ENCODE measurements at regions not wholly inside any gene's neighbourhood (a gene's known extent, or its start where the extent isn't known, plus 50 kb on each side); places are given as distances from the start of the nearest gene placed in this dataset.
A peak's percentile ranks its signal among the peaks of the same experiment; 100 is the strongest.
"Not testable (repeated sequence)": the region's sequence is repeated elsewhere in the genome, so short reads cannot be mapped to it uniquely, and the experiment has no call there.

DNA sequence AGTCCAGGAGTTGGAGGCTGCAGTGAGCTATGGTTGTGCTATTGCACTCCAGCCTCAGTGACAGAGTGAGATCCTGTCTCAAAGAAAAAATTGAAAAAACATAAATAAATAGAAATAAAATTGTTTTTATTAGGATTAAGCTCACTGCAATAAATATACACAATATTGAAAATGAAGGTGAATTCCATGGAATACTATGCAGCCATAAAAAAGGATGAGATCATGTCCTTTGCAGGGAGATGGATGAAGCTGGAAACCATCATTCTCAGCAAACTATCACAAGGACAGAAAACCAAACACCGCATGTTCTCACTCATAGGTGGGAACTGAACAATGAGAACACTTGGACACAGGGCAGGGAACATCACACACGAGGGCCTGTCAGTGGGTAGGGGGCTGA lies 207.6 kb downstream of the DEPDC1B start:
- not testable (repeated sequence) for H3K27ac ChIP-seq (ENCODE audit: low read depth, low read length); H3K4me1 ChIP-seq (ENCODE audit: control insufficient read depth, insufficient read depth, low read length); H3K9me3 ChIP-seq (ENCODE audit: control insufficient read depth, insufficient read depth, low read length); H3K4me3 ChIP-seq (ENCODE audit: low read depth, low read length); H3K36me3 ChIP-seq (ENCODE audit: control insufficient read depth, insufficient read depth, low read length); H3K27me3 ChIP-seq (ENCODE audit: control insufficient read depth, insufficient read depth, low read length); DNase-seq (ENCODE audit: low read depth in 4 of 6, low spot score in 6 of 6)
- no CpG with 5 or more reads among the region's 2 CpGs for WGBS (ENCODE audit: insufficient coverage)

DNA sequence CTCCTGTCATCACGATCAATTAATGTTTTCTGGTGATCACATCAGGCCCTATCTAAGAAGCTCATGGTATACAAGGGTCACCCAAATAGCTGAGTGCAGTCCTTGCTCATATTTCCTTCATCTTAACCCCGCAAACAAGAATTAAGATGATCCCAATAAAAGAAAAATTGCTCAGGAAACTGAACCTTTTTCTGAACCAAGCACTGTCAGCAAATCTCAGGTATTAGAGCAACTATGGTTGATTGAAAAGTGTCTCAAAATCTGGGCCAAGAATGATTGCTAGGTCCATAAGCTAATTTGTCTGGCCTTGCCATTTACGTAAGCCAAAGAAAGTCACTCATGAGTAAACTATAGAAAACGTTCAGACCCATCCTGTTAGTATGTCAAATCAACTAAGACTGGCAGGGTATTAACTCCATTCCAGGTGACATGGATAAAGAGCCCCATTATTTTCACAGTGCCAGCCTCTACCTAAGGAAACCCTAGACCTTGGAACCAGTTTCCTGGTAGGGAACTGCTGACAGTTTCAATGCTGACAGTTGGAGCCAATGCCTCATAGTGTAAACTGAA lies 209.3 kb downstream of the DEPDC1B start:
- Histone ChIP-seq H3K27me3 (ENCODE audit: control insufficient read depth, insufficient read depth, low read length) (no peaks in the 10 kb centered on the region), H3K27ac (ENCODE audit: low read depth, low read length) (no peak overlapping the region), H3K4me1 (ENCODE audit: control insufficient read depth, insufficient read depth, low read length) (no peaks in the 10 kb centered on the region), H3K36me3 (ENCODE audit: control insufficient read depth, insufficient read depth, low read length) (no peaks in the 10 kb centered on the region), H3K9me3 (ENCODE audit: control insufficient read depth, insufficient read depth, low read length) (no peaks in the 10 kb centered on the region), H3K4me3 (ENCODE audit: low read depth, low read length) (no peak overlapping the region)
- DNase-seq (ENCODE audit: low read depth in 4 of 6, low spot score in 6 of 6): no peak
- 100% methylated on average over 2 of the region's 4 CpGs for WGBS (ENCODE audit: insufficient coverage)

DNA sequence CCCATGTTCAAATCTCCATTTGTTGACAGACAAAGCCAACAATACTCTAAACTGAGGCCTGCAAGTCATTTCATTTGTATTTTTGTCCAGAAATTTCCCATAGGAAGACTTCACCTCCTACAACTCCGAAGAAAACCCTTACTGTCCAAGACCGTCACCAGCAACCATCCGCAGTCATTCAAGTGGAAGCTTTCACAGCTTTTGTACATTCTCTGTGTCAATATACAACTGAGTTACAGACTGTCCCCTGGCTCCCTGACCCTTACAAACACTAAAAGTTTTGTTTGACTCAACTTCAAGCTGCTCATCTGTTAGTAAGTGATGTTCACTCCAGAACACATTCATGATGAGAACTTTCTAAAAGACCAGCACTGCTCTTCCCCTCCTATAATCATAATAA lies 210.1 kb downstream of the DEPDC1B start:
- H3K9me3 ChIP-seq (ENCODE audit: control insufficient read depth, insufficient read depth, low read length): no peaks in the 10 kb centered on the region
- H3K4me1 ChIP-seq (ENCODE audit: control insufficient read depth, insufficient read depth, low read length): no peaks in the 10 kb centered on the region
- DNase-seq (ENCODE audit: low read depth in 4 of 6, low spot score in 6 of 6): no peak
- no peaks in the 10 kb centered on the region for H3K27me3 ChIP-seq (ENCODE audit: control insufficient read depth, insufficient read depth, low read length)
- no peak overlapping the region for H3K27ac ChIP-seq (ENCODE audit: low read depth, low read length)
- H3K4me3 ChIP-seq (ENCODE audit: low read depth, low read length): no peak overlapping the region
- no peaks in the 10 kb centered on the region for H3K36me3 ChIP-seq (ENCODE audit: control insufficient read depth, insufficient read depth, low read length)
- WGBS (ENCODE audit: insufficient coverage): 67% methylated on average over 3 of the region's 3 CpGs

DNA sequence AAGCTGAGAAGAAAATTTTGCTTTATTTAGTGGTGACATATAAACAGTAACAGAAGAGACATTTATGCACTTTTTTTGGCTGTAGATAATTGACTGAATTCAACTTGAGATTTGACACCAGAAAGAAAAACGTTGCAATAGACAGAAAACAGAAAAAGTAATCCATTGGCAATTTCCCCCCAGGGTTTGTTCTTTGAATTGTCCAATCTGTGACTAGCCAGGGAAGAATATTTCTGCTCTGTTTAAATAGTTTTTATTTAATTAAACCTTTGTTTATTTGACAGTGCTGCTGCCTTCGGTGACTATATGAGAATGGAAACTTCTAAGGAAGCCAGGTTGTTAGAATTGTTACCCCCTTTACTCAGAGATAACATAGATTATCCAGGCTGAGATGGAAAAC lies 210.6 kb downstream of the DEPDC1B start:
- no CpG with 5 or more reads among the region's 2 CpGs for WGBS (ENCODE audit: insufficient coverage)
- Histone ChIP-seq H3K27ac (ENCODE audit: low read depth, low read length) (no peak overlapping the region), H3K4me3 (ENCODE audit: low read depth, low read length) (no peak overlapping the region), H3K36me3 (ENCODE audit: control insufficient read depth, insufficient read depth, low read length) (no peaks in the 10 kb centered on the region), H3K9me3 (ENCODE audit: control insufficient read depth, insufficient read depth, low read length) (no peaks in the 10 kb centered on the region), H3K27me3 (ENCODE audit: control insufficient read depth, insufficient read depth, low read length) (no peaks in the 10 kb centered on the region), H3K4me1 (ENCODE audit: control insufficient read depth, insufficient read depth, low read length) (no peaks in the 10 kb centered on the region)
- DNase-seq (ENCODE audit: low read depth in 4 of 6, low spot score in 6 of 6): no peak

DNA sequence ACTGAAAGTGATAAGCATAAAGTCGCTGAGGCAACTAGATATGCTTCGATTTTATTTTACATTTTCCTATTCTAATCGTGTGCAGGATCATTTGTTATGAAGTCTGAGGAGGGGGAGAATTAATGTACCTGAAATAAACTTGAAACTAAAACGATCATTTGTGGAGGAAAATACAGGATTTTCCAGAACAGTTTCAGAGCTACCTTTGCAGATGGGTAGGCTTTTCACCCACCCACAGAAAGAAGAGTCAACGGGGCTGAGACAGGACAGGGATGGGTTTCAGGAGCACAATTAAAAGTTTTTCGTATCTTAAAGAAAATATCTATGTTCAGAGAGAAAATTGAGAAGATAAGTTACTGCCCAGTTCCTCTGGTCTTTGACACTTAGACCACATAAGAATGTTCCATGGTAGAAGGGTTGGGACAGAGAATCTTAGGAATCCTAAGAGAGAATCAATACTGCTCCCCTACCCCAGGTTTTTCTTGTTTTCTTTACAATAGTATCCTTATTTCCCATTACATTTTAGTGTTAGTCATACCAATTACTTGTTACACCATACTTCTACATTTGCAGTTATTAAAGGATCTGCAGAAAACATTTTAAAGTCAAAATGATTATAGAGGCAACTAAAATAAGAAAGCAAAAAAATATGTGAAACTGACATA lies 211.4 kb downstream of the DEPDC1B start:
- H3K4me3 ChIP-seq (ENCODE audit: low read depth, low read length): no peak overlapping the region
- no CpG with 5 or more reads among the region's 6 CpGs for WGBS (ENCODE audit: insufficient coverage)
- no peaks in the 10 kb centered on the region for H3K27me3 ChIP-seq (ENCODE audit: control insufficient read depth, insufficient read depth, low read length)
- no peaks in the 10 kb centered on the region for H3K9me3 ChIP-seq (ENCODE audit: control insufficient read depth, insufficient read depth, low read length)
- DNase-seq (ENCODE audit: low read depth in 4 of 6, low spot score in 6 of 6): no peak
- no peaks in the 10 kb centered on the region for H3K36me3 ChIP-seq (ENCODE audit: control insufficient read depth, insufficient read depth, low read length)
- H3K27ac ChIP-seq (ENCODE audit: low read depth, low read length): no peak overlapping the region
- H3K4me1 ChIP-seq (ENCODE audit: control insufficient read depth, insufficient read depth, low read length): no peaks in the 10 kb centered on the region

DNA sequence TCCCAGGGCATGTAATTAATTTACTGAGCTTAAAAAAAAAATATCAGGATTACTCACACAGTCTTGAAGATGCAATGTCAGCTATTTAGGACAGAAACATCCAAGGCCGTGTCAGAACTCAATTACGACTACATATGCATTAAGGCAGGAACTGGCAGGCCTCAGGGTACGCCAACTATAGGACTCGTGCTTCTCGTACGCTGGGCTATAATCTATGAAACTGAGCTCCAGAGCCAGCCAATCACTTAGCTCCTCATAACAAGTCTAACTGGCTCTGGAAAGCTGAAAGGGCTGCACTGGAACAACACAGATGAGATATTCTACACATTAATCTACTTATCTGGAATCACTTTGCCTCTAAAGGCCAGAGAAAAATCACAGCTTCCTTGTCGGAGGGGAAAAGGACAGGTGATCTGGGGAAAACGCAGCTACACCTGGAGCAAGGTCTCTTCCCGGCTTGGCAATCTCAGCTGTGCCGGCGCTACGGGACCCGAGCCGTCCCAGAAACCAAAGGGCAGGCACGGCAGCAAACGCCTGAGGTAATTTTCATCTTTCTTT lies 212.0 kb downstream of the DEPDC1B start:
- Histone ChIP-seq H3K27ac (ENCODE audit: low read depth, low read length) (no peak overlapping the region), H3K27me3 (ENCODE audit: control insufficient read depth, insufficient read depth, low read length) (no peaks in the 10 kb centered on the region), H3K4me3 (ENCODE audit: low read depth, low read length) (no peak overlapping the region), H3K36me3 (ENCODE audit: control insufficient read depth, insufficient read depth, low read length) (no peaks in the 10 kb centered on the region), H3K4me1 (ENCODE audit: control insufficient read depth, insufficient read depth, low read length) (no peaks in the 10 kb centered on the region), H3K9me3 (ENCODE audit: control insufficient read depth, insufficient read depth, low read length) (no peaks in the 10 kb centered on the region)
- 74% methylated on average over 9 of the region's 16 CpGs for WGBS (ENCODE audit: insufficient coverage)
- peak in 2 of 6 donors; percentile 68 to 74 for DNase-seq (ENCODE audit: low read depth in 4 of 6, low spot score in 6 of 6)

DNA sequence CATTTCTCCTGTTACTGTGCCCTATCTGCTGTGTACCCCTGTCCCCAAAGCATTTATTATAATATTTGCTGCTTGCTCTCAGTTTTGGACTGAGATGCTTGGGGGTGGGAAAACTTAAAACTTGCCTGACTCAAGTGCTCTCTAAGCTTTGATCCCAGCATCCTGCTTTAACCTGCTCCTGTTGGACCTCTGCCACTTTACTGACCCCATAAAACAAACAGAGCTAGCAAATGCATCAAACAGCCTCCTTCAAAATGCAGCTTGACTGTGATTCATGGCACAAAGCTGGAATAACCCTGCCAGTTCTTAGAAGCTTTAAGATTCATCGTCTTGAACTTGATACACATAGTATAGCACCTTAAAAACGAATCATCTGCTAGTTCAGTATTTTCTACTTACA lies 212.5 kb downstream of the DEPDC1B start:
- no peaks in the 10 kb centered on the region for H3K36me3 ChIP-seq (ENCODE audit: control insufficient read depth, insufficient read depth, low read length)
- no CpG with 5 or more reads among the region's 2 CpGs for WGBS (ENCODE audit: insufficient coverage)
- no peaks in the 10 kb centered on the region for H3K9me3 ChIP-seq (ENCODE audit: control insufficient read depth, insufficient read depth, low read length)
- no peak overlapping the region for H3K4me3 ChIP-seq (ENCODE audit: low read depth, low read length)
- no peaks in the 10 kb centered on the region for H3K27me3 ChIP-seq (ENCODE audit: control insufficient read depth, insufficient read depth, low read length)
- DNase-seq (ENCODE audit: low read depth in 4 of 6, low spot score in 6 of 6): peak in 2 of 6 donors; percentile 50 to 56
- H3K4me1 ChIP-seq (ENCODE audit: control insufficient read depth, insufficient read depth, low read length): no peaks in the 10 kb centered on the region
- no peak overlapping the region for H3K27ac ChIP-seq (ENCODE audit: low read depth, low read length)

DNA sequence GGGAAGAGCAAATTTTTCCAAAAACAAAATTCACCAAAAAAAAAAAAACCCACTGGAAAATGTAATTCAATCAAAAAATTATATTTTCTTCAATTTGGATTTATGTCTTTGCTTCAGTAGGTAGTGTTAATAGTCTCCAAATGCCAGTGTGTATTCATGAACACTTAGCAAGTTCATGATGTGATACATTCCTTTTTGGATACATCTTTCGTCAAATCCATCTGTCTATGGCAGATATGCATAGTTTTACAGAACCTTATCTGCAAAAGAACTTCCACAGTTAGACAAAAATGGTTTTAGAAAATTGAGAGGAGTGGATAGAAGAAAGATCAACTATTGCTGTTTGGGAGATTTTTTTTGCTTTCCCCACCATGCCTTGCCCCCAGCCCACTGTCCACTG lies 214.6 kb downstream of the DEPDC1B start:
- H3K4me3 ChIP-seq (ENCODE audit: low read depth, low read length): no peak overlapping the region
- no CpG with 5 or more reads among the region's 1 CpG for WGBS (ENCODE audit: insufficient coverage)
- no peak overlapping the region for H3K27ac ChIP-seq (ENCODE audit: low read depth, low read length)
- H3K9me3 ChIP-seq (ENCODE audit: control insufficient read depth, insufficient read depth, low read length): no peaks in the 10 kb centered on the region
- H3K36me3 ChIP-seq (ENCODE audit: control insufficient read depth, insufficient read depth, low read length): no peaks in the 10 kb centered on the region
- H3K27me3 ChIP-seq (ENCODE audit: control insufficient read depth, insufficient read depth, low read length): no peaks in the 10 kb centered on the region
- peak in 1 of 6 donors; percentile 65 for DNase-seq (ENCODE audit: low read depth in 4 of 6, low spot score in 6 of 6)
- H3K4me1 ChIP-seq (ENCODE audit: control insufficient read depth, insufficient read depth, low read length): no peaks in the 10 kb centered on the region

DNA sequence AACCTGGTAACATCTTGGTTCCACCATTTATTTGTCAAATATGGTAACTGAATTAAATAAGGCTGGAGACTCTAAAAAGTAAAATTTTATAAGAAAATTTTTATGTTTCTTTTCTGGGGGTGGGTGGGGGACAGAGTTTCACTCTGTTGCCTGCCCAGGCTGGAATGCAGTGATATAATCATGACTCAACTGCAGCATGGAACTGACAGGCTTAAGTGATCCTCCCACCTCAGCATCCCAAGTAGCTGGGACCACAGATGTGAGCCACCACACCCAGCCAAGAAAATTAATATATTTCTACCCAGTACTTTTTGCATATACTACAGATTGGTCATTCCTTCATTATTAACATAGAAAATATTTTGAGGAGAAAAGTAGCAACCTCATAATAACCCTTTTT lies 216.9 kb downstream of the DEPDC1B start:
- no peak overlapping the region for H3K27ac ChIP-seq (ENCODE audit: low read depth, low read length)
- no peaks in the 10 kb centered on the region for H3K36me3 ChIP-seq (ENCODE audit: control insufficient read depth, insufficient read depth, low read length)
- H3K4me1 ChIP-seq (ENCODE audit: control insufficient read depth, insufficient read depth, low read length): no peaks in the 10 kb centered on the region
- no peak overlapping the region for H3K4me3 ChIP-seq (ENCODE audit: low read depth, low read length)
- H3K9me3 ChIP-seq (ENCODE audit: control insufficient read depth, insufficient read depth, low read length): no peaks in the 10 kb centered on the region
- no peaks in the 10 kb centered on the region for H3K27me3 ChIP-seq (ENCODE audit: control insufficient read depth, insufficient read depth, low read length)
- no peak for DNase-seq (ENCODE audit: low read depth in 4 of 6, low spot score in 6 of 6)

DNA sequence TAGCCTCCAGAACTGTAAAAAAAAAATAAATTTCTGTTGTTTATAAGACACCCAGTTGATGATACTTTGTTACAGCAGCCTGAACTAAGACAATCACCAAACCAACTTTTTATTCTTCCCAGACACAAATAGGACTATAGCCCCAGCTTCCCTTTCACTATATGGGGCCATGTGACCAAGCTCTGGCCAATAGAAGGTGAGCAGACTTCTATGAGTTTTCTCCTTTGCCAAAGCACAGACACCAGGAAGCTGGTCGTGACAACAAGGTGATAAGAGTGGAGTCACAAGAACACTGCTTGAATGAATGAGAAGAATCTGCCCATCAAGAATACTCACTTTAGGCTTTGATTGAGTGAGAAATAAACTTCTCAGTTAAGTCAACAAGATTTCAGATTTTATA lies 217.7 kb downstream of the DEPDC1B start:
- WGBS (ENCODE audit: insufficient coverage): no CpG with 5 or more reads among the region's 1 CpG
- no peak for DNase-seq (ENCODE audit: low read depth in 4 of 6, low spot score in 6 of 6)
- Histone ChIP-seq H3K9me3 (ENCODE audit: control insufficient read depth, insufficient read depth, low read length) (no peaks in the 10 kb centered on the region), H3K4me3 (ENCODE audit: low read depth, low read length) (no peak overlapping the region), H3K36me3 (ENCODE audit: control insufficient read depth, insufficient read depth, low read length) (no peaks in the 10 kb centered on the region), H3K27ac (ENCODE audit: low read depth, low read length) (no peak overlapping the region), H3K4me1 (ENCODE audit: control insufficient read depth, insufficient read depth, low read length) (no peaks in the 10 kb centered on the region), H3K27me3 (ENCODE audit: control insufficient read depth, insufficient read depth, low read length) (no peaks in the 10 kb centered on the region)
